A549 (cell line): ENCODE measurements at regions not wholly inside any gene's neighbourhood (a gene's known extent, or its start where the extent isn't known, plus 50 kb on each side); places are given as distances from the start of the nearest gene placed in this dataset.

Experiments
- BHLHE40 ChIP-seq: IDR thresholded peaks from 2 replicates; pipeline ENCODE4 v1.6.1; 2012; ENCODE audit warnings: low read depth, low read length, inconsistent platforms
- EP300 ChIP-seq, 2 experiments: fragments of >200 bp; sonication (Bioruptor Twin); formaldehyde crosslinking; IDR thresholded peaks; 2 replicates in 1 of 2; 3 replicates in 1 of 2; pipeline ENCODE4 v1.6.1; 2016 to 2017
- NPAS2 ChIP-seq: fragments of 250-450 bp; sonication (Bioruptor Pico); IDR thresholded peaks from 2 replicates; pipeline ENCODE4 v1.8.0; 2022; ENCODE audit warnings: mild to moderate bottlenecking, moderate library complexity, borderline replicate concordance
- POLR2A ChIP-seq: IDR thresholded peaks from 2 replicates; pipeline ENCODE4 v1.6.1; 2012; ENCODE audit warnings: mild to moderate bottlenecking, low read length
- POLR2AphosphoS2 ChIP-seq: conservative IDR thresholded peaks from 2 replicates; pipeline ENCODE4 v1.6.1; 2012; ENCODE audit warnings: low read length, improper control_type of control experiment, inconsistent platforms
- RAD21 ChIP-seq, 2 experiments: fragments of >200 bp in 1 of 2; sonication (Bioruptor Twin) in 1 of 2; formaldehyde crosslinking in 1 of 2; IDR thresholded peaks in 1 of 2; conservative IDR thresholded peaks in 1 of 2; 2 replicates in 1 of 2; 3 replicates in 1 of 2; pipeline ENCODE4 v1.6.1; 2012 to 2018; ENCODE audit warnings: inconsistent platforms in 1 of 2
- RARB ChIP-seq: fragments of 250-450 bp; sonication (Bioruptor Pico); IDR thresholded peaks from 2 replicates; pipeline ENCODE4 v1.8.0; 2021; ENCODE audit warnings: mild to moderate bottlenecking, moderate library complexity
- RNF2 ChIP-seq: fragments of 200-600 bp; sonication (generic); IDR thresholded peaks from 2 replicates; pipeline ENCODE4 v1.6.1; 2016; ENCODE audit warnings: low read depth, mild to moderate bottlenecking, antibody characterized with exemption, moderate library complexity, borderline replicate concordance
- TF ChIP-seq, protein P1 (sequence below): fragments of >200 bp; sonication (Bioruptor Twin); formaldehyde crosslinking; IDR thresholded peaks from 3 replicates; pipeline ENCODE4 v1.5.1; 2016
- TF ChIP-seq, protein P2 (sequence below): fragments of 200-600 bp; sonication (generic); IDR thresholded peaks from 2 replicates; pipeline ENCODE4 v1.6.1; 2016; ENCODE audit warnings: antibody characterized with exemption, mild to moderate bottlenecking, moderate library complexity
- TF ChIP-seq, protein P3 (sequence below): fragments of >200 bp; sonication (Bioruptor Twin); formaldehyde crosslinking; IDR thresholded peaks from 3 replicates; pipeline ENCODE4 v1.6.1; 2016
- TF ChIP-seq, protein P4 (sequence below): fragments of 150-350 bp; IDR thresholded peaks from 2 replicates; pipeline ENCODE4 v1.6.1; 2014; ENCODE audit warnings: low read depth, mild to moderate bottlenecking, low read length
- TF ChIP-seq, protein P5 (sequence below): IDR thresholded peaks from 2 replicates; pipeline ENCODE4 v1.6.1; 2012
- TF ChIP-seq, protein P6 (sequence below): fragments of 450-650 bp; IDR thresholded peaks from 2 replicates; pipeline ENCODE4 v1.6.1; 2014; ENCODE audit warnings: antibody characterized with exemption

DNA sequence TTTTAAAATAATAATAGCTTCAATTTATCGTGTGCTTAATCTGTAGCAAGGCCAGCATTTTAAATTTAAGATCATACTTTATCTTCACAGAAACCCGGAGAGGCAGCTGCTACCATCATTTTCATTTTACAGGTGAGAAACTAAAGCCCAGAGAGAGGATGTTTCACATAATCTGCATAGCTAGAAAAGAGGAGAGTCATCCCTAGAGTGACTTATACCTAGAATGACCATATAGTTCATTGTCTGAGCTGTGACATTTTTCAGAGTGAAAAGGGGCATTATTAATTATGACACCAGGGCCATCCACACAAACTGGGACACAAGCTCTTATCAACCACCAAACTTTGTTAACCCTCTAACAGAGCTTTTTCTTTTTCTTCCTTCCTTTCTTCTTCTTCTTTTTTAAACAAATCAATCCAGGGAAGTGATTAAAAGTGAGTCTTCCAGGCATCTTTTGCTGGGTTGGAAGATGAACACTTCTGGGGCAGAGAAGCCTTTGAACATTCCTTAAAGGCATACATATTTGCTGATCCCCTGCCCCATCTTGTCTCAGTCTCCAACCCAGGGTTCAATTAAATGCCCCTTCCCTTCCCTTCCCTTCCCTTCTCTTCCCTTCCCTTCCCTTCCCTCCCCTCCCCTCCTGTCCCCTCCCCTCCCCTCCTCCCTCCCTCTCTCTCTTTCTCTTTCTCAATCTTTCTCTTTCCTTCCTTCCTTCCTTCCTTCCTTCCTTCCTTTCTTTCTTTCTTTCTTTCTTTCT lies 272.5 kb upstream of the JAG1 start:
- no peak for TF ChIP-seq EP300 (IDR thresholded peaks at IDR 0.05)
- TF ChIP-seq, protein P1, sequence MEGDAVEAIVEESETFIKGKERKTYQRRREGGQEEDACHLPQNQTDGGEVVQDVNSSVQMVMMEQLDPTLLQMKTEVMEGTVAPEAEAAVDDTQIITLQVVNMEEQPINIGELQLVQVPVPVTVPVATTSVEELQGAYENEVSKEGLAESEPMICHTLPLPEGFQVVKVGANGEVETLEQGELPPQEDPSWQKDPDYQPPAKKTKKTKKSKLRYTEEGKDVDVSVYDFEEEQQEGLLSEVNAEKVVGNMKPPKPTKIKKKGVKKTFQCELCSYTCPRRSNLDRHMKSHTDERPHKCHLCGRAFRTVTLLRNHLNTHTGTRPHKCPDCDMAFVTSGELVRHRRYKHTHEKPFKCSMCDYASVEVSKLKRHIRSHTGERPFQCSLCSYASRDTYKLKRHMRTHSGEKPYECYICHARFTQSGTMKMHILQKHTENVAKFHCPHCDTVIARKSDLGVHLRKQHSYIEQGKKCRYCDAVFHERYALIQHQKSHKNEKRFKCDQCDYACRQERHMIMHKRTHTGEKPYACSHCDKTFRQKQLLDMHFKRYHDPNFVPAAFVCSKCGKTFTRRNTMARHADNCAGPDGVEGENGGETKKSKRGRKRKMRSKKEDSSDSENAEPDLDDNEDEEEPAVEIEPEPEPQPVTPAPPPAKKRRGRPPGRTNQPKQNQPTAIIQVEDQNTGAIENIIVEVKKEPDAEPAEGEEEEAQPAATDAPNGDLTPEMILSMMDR = no peak
- TF ChIP-seq, protein P2, sequence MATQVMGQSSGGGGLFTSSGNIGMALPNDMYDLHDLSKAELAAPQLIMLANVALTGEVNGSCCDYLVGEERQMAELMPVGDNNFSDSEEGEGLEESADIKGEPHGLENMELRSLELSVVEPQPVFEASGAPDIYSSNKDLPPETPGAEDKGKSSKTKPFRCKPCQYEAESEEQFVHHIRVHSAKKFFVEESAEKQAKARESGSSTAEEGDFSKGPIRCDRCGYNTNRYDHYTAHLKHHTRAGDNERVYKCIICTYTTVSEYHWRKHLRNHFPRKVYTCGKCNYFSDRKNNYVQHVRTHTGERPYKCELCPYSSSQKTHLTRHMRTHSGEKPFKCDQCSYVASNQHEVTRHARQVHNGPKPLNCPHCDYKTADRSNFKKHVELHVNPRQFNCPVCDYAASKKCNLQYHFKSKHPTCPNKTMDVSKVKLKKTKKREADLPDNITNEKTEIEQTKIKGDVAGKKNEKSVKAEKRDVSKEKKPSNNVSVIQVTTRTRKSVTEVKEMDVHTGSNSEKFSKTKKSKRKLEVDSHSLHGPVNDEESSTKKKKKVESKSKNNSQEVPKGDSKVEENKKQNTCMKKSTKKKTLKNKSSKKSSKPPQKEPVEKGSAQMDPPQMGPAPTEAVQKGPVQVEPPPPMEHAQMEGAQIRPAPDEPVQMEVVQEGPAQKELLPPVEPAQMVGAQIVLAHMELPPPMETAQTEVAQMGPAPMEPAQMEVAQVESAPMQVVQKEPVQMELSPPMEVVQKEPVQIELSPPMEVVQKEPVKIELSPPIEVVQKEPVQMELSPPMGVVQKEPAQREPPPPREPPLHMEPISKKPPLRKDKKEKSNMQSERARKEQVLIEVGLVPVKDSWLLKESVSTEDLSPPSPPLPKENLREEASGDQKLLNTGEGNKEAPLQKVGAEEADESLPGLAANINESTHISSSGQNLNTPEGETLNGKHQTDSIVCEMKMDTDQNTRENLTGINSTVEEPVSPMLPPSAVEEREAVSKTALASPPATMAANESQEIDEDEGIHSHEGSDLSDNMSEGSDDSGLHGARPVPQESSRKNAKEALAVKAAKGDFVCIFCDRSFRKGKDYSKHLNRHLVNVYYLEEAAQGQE = no peak
- TF ChIP-seq POLR2A = no peak
- TF ChIP-seq POLR2AphosphoS2 = no peak
- TF ChIP-seq, protein P3, sequence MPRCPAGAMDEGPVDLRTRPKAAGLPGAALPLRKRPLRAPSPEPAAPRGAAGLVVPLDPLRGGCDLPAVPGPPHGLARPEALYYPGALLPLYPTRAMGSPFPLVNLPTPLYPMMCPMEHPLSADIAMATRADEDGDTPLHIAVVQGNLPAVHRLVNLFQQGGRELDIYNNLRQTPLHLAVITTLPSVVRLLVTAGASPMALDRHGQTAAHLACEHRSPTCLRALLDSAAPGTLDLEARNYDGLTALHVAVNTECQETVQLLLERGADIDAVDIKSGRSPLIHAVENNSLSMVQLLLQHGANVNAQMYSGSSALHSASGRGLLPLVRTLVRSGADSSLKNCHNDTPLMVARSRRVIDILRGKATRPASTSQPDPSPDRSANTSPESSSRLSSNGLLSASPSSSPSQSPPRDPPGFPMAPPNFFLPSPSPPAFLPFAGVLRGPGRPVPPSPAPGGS = no peak
- no peak for TF ChIP-seq BHLHE40
- TF ChIP-seq RAD21 (conservative IDR thresholded peaks at IDR 0.05 in 1 of 2, IDR thresholded peaks at IDR 0.05 in 1 of 2) = no peak
- TF ChIP-seq, protein P4, sequence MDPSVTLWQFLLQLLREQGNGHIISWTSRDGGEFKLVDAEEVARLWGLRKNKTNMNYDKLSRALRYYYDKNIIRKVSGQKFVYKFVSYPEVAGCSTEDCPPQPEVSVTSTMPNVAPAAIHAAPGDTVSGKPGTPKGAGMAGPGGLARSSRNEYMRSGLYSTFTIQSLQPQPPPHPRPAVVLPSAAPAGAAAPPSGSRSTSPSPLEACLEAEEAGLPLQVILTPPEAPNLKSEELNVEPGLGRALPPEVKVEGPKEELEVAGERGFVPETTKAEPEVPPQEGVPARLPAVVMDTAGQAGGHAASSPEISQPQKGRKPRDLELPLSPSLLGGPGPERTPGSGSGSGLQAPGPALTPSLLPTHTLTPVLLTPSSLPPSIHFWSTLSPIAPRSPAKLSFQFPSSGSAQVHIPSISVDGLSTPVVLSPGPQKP = no peak
- TF ChIP-seq RARB (CRISPR knock-in tag) = no peak
- TF ChIP-seq, protein P5, sequence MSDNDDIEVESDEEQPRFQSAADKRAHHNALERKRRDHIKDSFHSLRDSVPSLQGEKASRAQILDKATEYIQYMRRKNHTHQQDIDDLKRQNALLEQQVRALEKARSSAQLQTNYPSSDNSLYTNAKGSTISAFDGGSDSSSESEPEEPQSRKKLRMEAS = no peak
- no peak for TF ChIP-seq NPAS2
- TF ChIP-seq RNF2 = no peak
- TF ChIP-seq, protein P6, sequence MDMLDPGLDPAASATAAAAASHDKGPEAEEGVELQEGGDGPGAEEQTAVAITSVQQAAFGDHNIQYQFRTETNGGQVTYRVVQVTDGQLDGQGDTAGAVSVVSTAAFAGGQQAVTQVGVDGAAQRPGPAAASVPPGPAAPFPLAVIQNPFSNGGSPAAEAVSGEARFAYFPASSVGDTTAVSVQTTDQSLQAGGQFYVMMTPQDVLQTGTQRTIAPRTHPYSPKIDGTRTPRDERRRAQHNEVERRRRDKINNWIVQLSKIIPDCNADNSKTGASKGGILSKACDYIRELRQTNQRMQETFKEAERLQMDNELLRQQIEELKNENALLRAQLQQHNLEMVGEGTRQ = no peak
